ENCODE measurements at regions not wholly inside any gene's neighbourhood (a gene's known extent, or its start where the extent isn't known, plus 50 kb on each side); places are given as distances from the start of the nearest gene placed in this dataset.
"Not testable (repeated sequence)": the region's sequence is repeated elsewhere in the genome, so short reads cannot be mapped to it uniquely, and the experiment has no call there.

DNA sequence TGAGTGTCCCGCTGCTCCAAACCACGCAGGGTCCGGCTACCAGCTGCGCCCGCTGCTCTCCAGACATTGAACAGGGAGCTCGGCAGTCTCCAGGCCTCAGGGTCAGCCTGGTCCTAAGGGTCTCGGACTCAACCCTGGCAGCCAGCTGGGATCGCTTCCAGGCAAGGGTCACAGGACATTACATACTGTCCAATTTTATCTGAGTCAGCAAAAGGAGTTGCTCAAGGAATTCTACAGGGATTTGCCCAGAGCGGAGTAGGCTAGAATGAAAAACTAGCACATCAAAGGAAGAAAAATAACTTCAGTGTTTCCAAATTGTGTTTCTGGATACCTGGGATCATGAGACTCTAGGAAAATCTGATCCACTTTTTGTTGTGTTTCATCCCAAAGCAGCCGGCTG is 112.2 kb upstream of the METTL14 start:
- H3K9me3 ChIP-seq; ATAC-seq; H3K4me2 ChIP-seq; H3K27ac ChIP-seq; DNase-seq (ENCODE audit: low read depth in 1 of 2, low spot score in 1 of 2); POLR2A ChIA-PET; FAIRE-seq; H3K4me1 ChIP-seq; CTCF ChIA-PET; H3K4me3 ChIP-seq: not testable (repeated sequence)
- 49% methylated on average over 4 of the region's 10 CpGs for WGBS (ENCODE audit: missing lambda C conversion rate)
- TF ChIP-seq MAFK (IDR thresholded peaks at IDR 0.05; ENCODE audit: partially characterized antibody): peak; percentile 67

DNA sequence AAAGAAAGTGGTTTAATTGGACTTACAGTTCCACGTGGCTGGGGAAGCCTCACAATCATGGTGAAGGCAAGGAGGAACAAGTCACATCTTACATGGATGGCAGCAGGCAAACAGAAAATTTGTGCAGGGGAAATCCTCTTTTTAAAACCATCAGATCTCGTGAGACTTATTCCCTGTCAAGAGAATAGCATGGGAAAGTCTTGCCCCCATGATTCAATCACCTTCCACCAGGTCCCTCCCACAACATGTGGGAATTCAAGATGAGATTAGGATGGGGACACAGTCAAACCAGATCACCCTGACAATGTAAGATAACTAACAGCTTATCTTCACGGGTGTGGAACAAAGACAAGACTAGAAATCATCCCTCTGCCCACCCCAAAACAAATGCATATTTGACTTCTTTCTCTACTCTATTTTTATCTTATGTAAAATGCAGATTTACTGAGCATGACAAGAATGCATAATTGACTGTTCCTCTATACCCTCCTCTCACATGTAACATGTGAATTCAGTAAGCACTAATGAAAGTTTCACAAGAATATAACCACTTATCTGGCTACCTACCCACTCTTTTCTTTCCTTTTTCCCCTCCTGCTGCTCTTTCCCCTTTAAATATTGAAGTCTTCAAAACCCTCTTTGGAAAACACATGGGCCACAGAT is 110.8 kb upstream of the METTL14 start:
- peak; percentile 78 for FAIRE-seq
- ATAC-seq; POLR2A ChIA-PET; H3K4me2 ChIP-seq; H3K9me3 ChIP-seq; H3K4me1 ChIP-seq; H3K4me3 ChIP-seq; CTCF ChIA-PET; DNase-seq (ENCODE audit: low read depth in 1 of 2, low spot score in 1 of 2); H3K27ac ChIP-seq: not testable (repeated sequence)
- 32% methylated on average over 3 of the region's 3 CpGs for WGBS (ENCODE audit: missing lambda C conversion rate)

DNA sequence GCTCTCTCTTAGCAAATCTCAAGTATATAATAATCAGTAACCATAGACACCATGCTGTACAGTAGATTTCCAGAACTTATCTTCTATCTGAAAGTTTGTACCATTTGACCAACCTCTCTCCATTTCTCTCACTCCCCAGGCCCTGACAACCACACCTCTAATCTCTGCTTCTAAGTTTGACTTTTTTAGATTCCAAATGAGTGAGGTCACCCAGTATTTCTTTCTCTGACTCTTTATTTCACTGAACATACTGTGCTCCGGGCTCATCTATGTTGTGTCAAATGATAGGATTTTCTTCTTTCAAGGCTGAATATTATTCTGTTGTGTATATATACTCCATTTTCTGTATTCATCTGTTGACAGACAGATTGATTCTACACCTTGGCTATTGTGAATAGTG is 110.1 kb upstream of the METTL14 start:
- H3K4me2 ChIP-seq; FAIRE-seq; H3K9me3 ChIP-seq; H3K27ac ChIP-seq; DNase-seq (ENCODE audit: low read depth in 1 of 2, low spot score in 1 of 2); H3K4me1 ChIP-seq; H3K4me3 ChIP-seq; CTCF ChIA-PET; POLR2A ChIA-PET: not testable (repeated sequence)
- ATAC-seq: peak in 1 of 2 experiments; percentile 30; a peak in 1 of 6 replicates
- WGBS (ENCODE audit: missing lambda C conversion rate): 50% methylated on average over 1 of the region's 1 CpG

DNA sequence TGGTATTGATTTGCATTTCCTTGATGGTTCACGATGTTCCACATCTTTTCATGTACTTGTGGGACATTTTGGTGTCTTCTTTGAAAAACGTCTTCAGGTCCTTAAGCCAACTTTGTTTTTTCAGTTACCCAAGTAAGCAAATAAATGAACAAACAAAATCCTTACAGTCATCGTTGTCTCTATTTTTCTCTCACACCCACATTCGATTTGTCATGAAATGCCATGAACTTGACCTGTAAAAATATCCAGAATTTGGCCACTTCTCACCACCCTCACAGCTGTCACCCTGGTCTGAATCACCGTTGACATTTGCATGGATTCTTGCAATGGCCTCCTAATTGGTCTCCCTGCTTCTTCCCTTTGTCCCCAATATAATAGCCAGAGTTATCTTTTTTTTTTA is 109.5 kb upstream of the METTL14 start:
- DNase-seq (ENCODE audit: low read depth in 1 of 2, low spot score in 1 of 2); CTCF ChIA-PET; ATAC-seq; H3K4me3 ChIP-seq; POLR2A ChIA-PET; H3K9me3 ChIP-seq; H3K4me2 ChIP-seq; H3K27ac ChIP-seq; H3K4me1 ChIP-seq: not testable (repeated sequence)
- WGBS (ENCODE audit: missing lambda C conversion rate): 23% methylated on average over 5 of the region's 5 CpGs
- peak; percentile 65 for FAIRE-seq

DNA sequence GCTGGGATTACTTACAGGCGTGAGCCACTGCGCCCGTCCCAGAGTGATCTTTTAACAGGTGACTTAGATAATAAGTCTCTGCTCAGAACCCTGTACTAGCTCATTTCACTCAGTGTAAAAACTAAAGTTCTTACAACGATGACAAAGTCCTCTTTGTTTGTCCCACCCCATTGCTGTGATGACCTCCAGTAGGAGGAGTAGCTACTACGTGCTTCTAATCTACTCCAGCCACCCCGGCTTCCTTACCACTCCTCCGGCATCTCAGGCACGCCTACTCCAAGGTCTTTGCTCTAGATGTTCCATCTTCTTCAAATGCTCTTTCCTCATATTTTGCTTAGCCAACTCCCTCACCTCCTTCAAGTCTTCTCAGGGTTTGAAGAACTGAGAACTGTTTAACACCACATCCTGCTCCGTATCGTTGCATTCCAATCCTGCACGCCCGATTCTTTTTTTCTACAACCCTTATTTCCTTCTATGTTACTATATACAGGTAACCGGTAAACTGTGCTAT is 108.4 kb upstream of the METTL14 start:
- DNase-seq (ENCODE audit: low read depth in 1 of 2, low spot score in 1 of 2); FAIRE-seq; CTCF ChIA-PET; POLR2A ChIA-PET; H3K4me1 ChIP-seq; H3K4me2 ChIP-seq; H3K9me3 ChIP-seq; H3K4me3 ChIP-seq; ATAC-seq; H3K27ac ChIP-seq: not testable (repeated sequence)
- WGBS (ENCODE audit: missing lambda C conversion rate): 77% methylated on average over 9 of the region's 13 CpGs

DNA sequence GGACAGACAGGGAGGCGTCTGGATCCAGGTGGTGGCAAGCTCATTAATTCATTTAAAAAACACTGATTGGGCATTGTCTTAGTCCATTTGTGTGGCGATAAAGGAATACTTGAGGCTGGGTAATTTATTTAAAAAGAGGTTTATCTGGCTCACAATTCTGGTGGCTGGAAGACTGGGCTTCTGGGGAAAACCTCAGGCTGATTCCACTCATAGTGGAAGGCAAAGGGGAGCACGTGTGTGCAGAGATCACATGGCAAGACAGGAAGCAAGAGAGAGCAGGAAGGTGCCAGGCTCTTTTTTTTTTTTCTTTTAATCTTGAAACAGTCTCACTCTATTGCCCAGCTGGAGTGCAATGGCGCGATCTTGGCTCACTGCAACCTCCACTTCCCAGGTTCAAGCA is 100.2 kb upstream of the METTL14 start:
- Histone ChIP-seq H3K4me1 (no peaks in the 10 kb centered on the region), H3K27ac (no peak overlapping the region), H3K9me3 (no peaks in the 10 kb centered on the region), H3K4me3 (no peak overlapping the region), H3K4me2 (no peak overlapping the region)
- no peak for DNase-seq (ENCODE audit: low read depth in 1 of 2, low spot score in 1 of 2)
- ChIA-PET POLR2A (no interaction called here), CTCF (no interaction called here)
- no peak for ATAC-seq
- FAIRE-seq: no peak
- no peak for TF ChIP-seq MYC (IDR thresholded peaks at IDR 0.05; ENCODE audit: borderline replicate concordance, low read length)
- TF ChIP-seq KDM5A (IDR thresholded peaks at IDR 0.05): no peak
- TF ChIP-seq, protein P1, sequence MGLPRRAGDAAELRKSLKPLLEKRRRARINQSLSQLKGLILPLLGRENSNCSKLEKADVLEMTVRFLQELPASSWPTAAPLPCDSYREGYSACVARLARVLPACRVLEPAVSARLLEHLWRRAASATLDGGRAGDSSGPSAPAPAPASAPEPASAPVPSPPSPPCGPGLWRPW (IDR thresholded peaks at IDR 0.05): no peak
- no peak for TF ChIP-seq FOXS1 (CRISPR knock-in tag; IDR thresholded peaks at IDR 0.05)
- TF ChIP-seq MAFK (IDR thresholded peaks at IDR 0.05; ENCODE audit: partially characterized antibody): no peak
- TF ChIP-seq, protein P2, sequence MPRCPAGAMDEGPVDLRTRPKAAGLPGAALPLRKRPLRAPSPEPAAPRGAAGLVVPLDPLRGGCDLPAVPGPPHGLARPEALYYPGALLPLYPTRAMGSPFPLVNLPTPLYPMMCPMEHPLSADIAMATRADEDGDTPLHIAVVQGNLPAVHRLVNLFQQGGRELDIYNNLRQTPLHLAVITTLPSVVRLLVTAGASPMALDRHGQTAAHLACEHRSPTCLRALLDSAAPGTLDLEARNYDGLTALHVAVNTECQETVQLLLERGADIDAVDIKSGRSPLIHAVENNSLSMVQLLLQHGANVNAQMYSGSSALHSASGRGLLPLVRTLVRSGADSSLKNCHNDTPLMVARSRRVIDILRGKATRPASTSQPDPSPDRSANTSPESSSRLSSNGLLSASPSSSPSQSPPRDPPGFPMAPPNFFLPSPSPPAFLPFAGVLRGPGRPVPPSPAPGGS (IDR thresholded peaks at IDR 0.05): no peak
- TF ChIP-seq CHD4 (IDR thresholded peaks at IDR 0.05; ENCODE audit: borderline replicate concordance): no peak
- TF ChIP-seq EP300 (IDR thresholded peaks at IDR 0.05): no peak
- no peak for TF ChIP-seq RAD21 (conservative IDR thresholded peaks at IDR 0.05 in 1 of 2, IDR thresholded peaks at IDR 0.05 in 1 of 2)
- TF ChIP-seq, protein P3, sequence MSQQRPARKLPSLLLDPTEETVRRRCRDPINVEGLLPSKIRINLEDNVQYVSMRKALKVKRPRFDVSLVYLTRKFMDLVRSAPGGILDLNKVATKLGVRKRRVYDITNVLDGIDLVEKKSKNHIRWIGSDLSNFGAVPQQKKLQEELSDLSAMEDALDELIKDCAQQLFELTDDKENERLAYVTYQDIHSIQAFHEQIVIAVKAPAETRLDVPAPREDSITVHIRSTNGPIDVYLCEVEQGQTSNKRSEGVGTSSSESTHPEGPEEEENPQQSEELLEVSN (IDR thresholded peaks at IDR 0.05; ENCODE audit: borderline replicate concordance, low read depth): no peak
- TF ChIP-seq, protein P4, sequence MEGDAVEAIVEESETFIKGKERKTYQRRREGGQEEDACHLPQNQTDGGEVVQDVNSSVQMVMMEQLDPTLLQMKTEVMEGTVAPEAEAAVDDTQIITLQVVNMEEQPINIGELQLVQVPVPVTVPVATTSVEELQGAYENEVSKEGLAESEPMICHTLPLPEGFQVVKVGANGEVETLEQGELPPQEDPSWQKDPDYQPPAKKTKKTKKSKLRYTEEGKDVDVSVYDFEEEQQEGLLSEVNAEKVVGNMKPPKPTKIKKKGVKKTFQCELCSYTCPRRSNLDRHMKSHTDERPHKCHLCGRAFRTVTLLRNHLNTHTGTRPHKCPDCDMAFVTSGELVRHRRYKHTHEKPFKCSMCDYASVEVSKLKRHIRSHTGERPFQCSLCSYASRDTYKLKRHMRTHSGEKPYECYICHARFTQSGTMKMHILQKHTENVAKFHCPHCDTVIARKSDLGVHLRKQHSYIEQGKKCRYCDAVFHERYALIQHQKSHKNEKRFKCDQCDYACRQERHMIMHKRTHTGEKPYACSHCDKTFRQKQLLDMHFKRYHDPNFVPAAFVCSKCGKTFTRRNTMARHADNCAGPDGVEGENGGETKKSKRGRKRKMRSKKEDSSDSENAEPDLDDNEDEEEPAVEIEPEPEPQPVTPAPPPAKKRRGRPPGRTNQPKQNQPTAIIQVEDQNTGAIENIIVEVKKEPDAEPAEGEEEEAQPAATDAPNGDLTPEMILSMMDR (IDR thresholded peaks at IDR 0.05): no peak
- WGBS (ENCODE audit: missing lambda C conversion rate): 75% methylated on average over 5 of the region's 5 CpGs

Measured in A549 (cell line).